ENCODE measurements at regions not wholly inside any gene's neighbourhood (a gene's known extent, or its start where the extent isn't known, plus 50 kb on each side); places are given as distances from the start of the nearest gene placed in this dataset.
"Not testable (repeated sequence)": the region's sequence is repeated elsewhere in the genome, so short reads cannot be mapped to it uniquely, and the experiment has no call there.

GRCh38 chr15:21735837-21736236, 141.7 kb downstream of the POTEB start:
- not testable (repeated sequence) for H3K27ac Mint-ChIP-seq (ENCODE audit: low read depth); H3K36me3 Mint-ChIP-seq (ENCODE audit: insufficient read depth); H3K4me3 Mint-ChIP-seq; H3K9me3 Mint-ChIP-seq; H3K4me1 Mint-ChIP-seq; DNase-seq (ENCODE audit: low spot score in 2 of 2); H3K27me3 Mint-ChIP-seq
- peak; percentile 90 for ATAC-seq (replicated peaks; ENCODE audit: extremely low read depth, poor library complexity, severe bottlenecking)

- not testable (repeated sequence) for H3K4me3 Mint-ChIP-seq; H3K9me3 Mint-ChIP-seq; H3K27me3 Mint-ChIP-seq; H3K27ac Mint-ChIP-seq (ENCODE audit: low read depth); DNase-seq (ENCODE audit: low spot score in 2 of 2); H3K4me1 Mint-ChIP-seq; H3K36me3 Mint-ChIP-seq (ENCODE audit: insufficient read depth)
- peak; percentile 68 for ATAC-seq (replicated peaks; ENCODE audit: extremely low read depth, poor library complexity, severe bottlenecking)
These were observed 142.2 kb downstream of the POTEB start for GRCh38 chr15:21735368-21735767.

- H3K4me3 Mint-ChIP-seq; H3K27me3 Mint-ChIP-seq; H3K9me3 Mint-ChIP-seq; ATAC-seq (replicated peaks; ENCODE audit: extremely low read depth, poor library complexity, severe bottlenecking); H3K4me1 Mint-ChIP-seq; DNase-seq (ENCODE audit: low spot score in 2 of 2); H3K36me3 Mint-ChIP-seq (ENCODE audit: insufficient read depth); H3K27ac Mint-ChIP-seq (ENCODE audit: low read depth): not testable (repeated sequence)
These were observed 146.0 kb downstream of the POTEB start for GRCh38 chr15:21731496-21731895.

- not testable (repeated sequence) for H3K27ac Mint-ChIP-seq (ENCODE audit: low read depth); DNase-seq (ENCODE audit: low spot score in 2 of 2); H3K4me1 Mint-ChIP-seq; H3K36me3 Mint-ChIP-seq (ENCODE audit: insufficient read depth); H3K9me3 Mint-ChIP-seq; H3K27me3 Mint-ChIP-seq; H3K4me3 Mint-ChIP-seq
- peak; percentile 80 for ATAC-seq (replicated peaks; ENCODE audit: extremely low read depth, poor library complexity, severe bottlenecking)
These were observed 146.8 kb downstream of the POTEB start for GRCh38 chr15:21730427-21731405.

- not testable (repeated sequence) for H3K4me3 Mint-ChIP-seq; H3K36me3 Mint-ChIP-seq (ENCODE audit: insufficient read depth); H3K9me3 Mint-ChIP-seq; H3K27me3 Mint-ChIP-seq; H3K4me1 Mint-ChIP-seq; H3K27ac Mint-ChIP-seq (ENCODE audit: low read depth); DNase-seq (ENCODE audit: low spot score in 2 of 2)
- peak; percentile 87 for ATAC-seq (replicated peaks; ENCODE audit: extremely low read depth, poor library complexity, severe bottlenecking)
These were observed 152.5 kb downstream of the POTEB start for GRCh38 chr15:21724988-21725387.

- H3K36me3 Mint-ChIP-seq (ENCODE audit: insufficient read depth); H3K4me1 Mint-ChIP-seq; H3K9me3 Mint-ChIP-seq; H3K27ac Mint-ChIP-seq (ENCODE audit: low read depth); ATAC-seq (replicated peaks; ENCODE audit: extremely low read depth, poor library complexity, severe bottlenecking); H3K27me3 Mint-ChIP-seq; DNase-seq (ENCODE audit: low spot score in 2 of 2); H3K4me3 Mint-ChIP-seq: not testable (repeated sequence)
These were observed 156.4 kb downstream of the POTEB start for GRCh38 chr15:21721115-21721514.

GRCh38 chr15:21718779-21719178, 158.8 kb downstream of the POTEB start:
- not testable (repeated sequence) for H3K4me1 Mint-ChIP-seq; H3K4me3 Mint-ChIP-seq; H3K27ac Mint-ChIP-seq (ENCODE audit: low read depth); H3K9me3 Mint-ChIP-seq; DNase-seq (ENCODE audit: low spot score in 2 of 2); H3K36me3 Mint-ChIP-seq (ENCODE audit: insufficient read depth); H3K27me3 Mint-ChIP-seq
- ATAC-seq (replicated peaks; ENCODE audit: extremely low read depth, poor library complexity, severe bottlenecking) = peak; percentile 59

- not testable (repeated sequence) for H3K27ac Mint-ChIP-seq (ENCODE audit: low read depth); H3K9me3 Mint-ChIP-seq; DNase-seq (ENCODE audit: low spot score in 2 of 2); H3K4me3 Mint-ChIP-seq; H3K27me3 Mint-ChIP-seq; H3K36me3 Mint-ChIP-seq (ENCODE audit: insufficient read depth); H3K4me1 Mint-ChIP-seq
- ATAC-seq (replicated peaks; ENCODE audit: extremely low read depth, poor library complexity, severe bottlenecking) = peak; percentile 85
These were observed 159.4 kb downstream of the POTEB start for GRCh38 chr15:21718108-21718507.

- not testable (repeated sequence) for H3K4me3 Mint-ChIP-seq; H3K36me3 Mint-ChIP-seq (ENCODE audit: insufficient read depth); H3K27me3 Mint-ChIP-seq
These were observed 159.9 kb downstream of the POTEB start for GRCh38 chr15:21717661-21718060.

GRCh38 chr15:21705480-21705879, 172.1 kb downstream of the POTEB start:
- H3K4me3 Mint-ChIP-seq; H3K36me3 Mint-ChIP-seq (ENCODE audit: insufficient read depth); H3K4me1 Mint-ChIP-seq; H3K9me3 Mint-ChIP-seq; H3K27me3 Mint-ChIP-seq; DNase-seq (ENCODE audit: low spot score in 2 of 2); H3K27ac Mint-ChIP-seq (ENCODE audit: low read depth): not testable (repeated sequence)
- peak; percentile 95 for ATAC-seq (replicated peaks; ENCODE audit: extremely low read depth, poor library complexity, severe bottlenecking)

More at GRCh38 chr15:21717661-21718060, 159.9 kb downstream of the POTEB start:
- not testable (repeated sequence) for H3K4me1 Mint-ChIP-seq; DNase-seq (ENCODE audit: low spot score in 2 of 2); H3K9me3 Mint-ChIP-seq; H3K27ac Mint-ChIP-seq (ENCODE audit: low read depth)
- ATAC-seq (replicated peaks; ENCODE audit: extremely low read depth, poor library complexity, severe bottlenecking) = peak; percentile 74

- not testable (repeated sequence) for ATAC-seq (replicated peaks; ENCODE audit: extremely low read depth, poor library complexity, severe bottlenecking); DNase-seq (ENCODE audit: low spot score in 2 of 2); H3K4me3 Mint-ChIP-seq; H3K9me3 Mint-ChIP-seq; H3K36me3 Mint-ChIP-seq (ENCODE audit: insufficient read depth); H3K4me1 Mint-ChIP-seq; H3K27me3 Mint-ChIP-seq; H3K27ac Mint-ChIP-seq (ENCODE audit: low read depth)
These were observed 178.9 kb downstream of the POTEB start for GRCh38 chr15:21698620-21699019.

- H3K36me3 Mint-ChIP-seq (ENCODE audit: insufficient read depth); DNase-seq (ENCODE audit: low spot score in 2 of 2): not testable (repeated sequence)
These were observed 182.4 kb downstream of the POTEB start for GRCh38 chr15:21695089-21695488.

GRCh38 chr15:21692471-21693102, 184.9 kb downstream of the POTEB start:
- peak; percentile 82 for ATAC-seq (replicated peaks; ENCODE audit: extremely low read depth, poor library complexity, severe bottlenecking)
- not testable (repeated sequence) for DNase-seq (ENCODE audit: low spot score in 2 of 2); H3K9me3 Mint-ChIP-seq; H3K27me3 Mint-ChIP-seq; H3K36me3 Mint-ChIP-seq (ENCODE audit: insufficient read depth); H3K27ac Mint-ChIP-seq (ENCODE audit: low read depth); H3K4me1 Mint-ChIP-seq; H3K4me3 Mint-ChIP-seq

More at GRCh38 chr15:21695089-21695488, 182.4 kb downstream of the POTEB start:
- not testable (repeated sequence) for H3K27me3 Mint-ChIP-seq; H3K4me3 Mint-ChIP-seq; H3K4me1 Mint-ChIP-seq; H3K27ac Mint-ChIP-seq (ENCODE audit: low read depth); ATAC-seq (replicated peaks; ENCODE audit: extremely low read depth, poor library complexity, severe bottlenecking); H3K9me3 Mint-ChIP-seq
